Stimulated activated CD8-positive, alpha-beta memory T cell treated with anti-CD3 and anti-CD28 coated beads, Interleukin-15, amount 100 ng/mL, for 48 hours (primary cell): ENCODE measurements at regions not wholly inside any gene's neighbourhood (a gene's known extent, or its start where the extent isn't known, plus 50 kb on each side); places are given as distances from the start of the nearest gene placed in this dataset.

Experiments
- DNase-seq, 2 donors: peaks; one replicate each; pipeline ENCODE4 v3.0.0-alpha.2; 2020; ENCODE audit warnings: low read depth in 2 of 2

DNA sequence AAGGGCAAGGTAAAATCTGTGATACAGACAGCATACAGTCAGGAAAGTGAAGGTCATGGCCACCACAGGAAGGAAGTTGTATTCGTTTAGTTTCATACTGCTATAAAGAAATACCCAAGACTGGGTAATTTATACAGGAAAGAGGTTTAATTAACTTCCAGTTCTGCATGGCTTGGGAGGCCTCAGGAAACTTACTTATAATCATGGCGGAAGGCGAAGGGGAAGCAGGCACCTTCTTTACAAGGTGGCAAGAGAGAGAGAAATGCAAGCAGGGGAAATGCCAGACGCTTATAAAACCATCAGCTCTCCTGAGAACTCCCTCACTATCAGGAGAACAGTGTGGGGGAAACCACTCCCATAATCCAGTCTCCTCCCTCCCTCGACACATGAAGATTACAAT lies 353.7 kb upstream of the SEMA6D start:
- no peak for DNase-seq

DNA sequence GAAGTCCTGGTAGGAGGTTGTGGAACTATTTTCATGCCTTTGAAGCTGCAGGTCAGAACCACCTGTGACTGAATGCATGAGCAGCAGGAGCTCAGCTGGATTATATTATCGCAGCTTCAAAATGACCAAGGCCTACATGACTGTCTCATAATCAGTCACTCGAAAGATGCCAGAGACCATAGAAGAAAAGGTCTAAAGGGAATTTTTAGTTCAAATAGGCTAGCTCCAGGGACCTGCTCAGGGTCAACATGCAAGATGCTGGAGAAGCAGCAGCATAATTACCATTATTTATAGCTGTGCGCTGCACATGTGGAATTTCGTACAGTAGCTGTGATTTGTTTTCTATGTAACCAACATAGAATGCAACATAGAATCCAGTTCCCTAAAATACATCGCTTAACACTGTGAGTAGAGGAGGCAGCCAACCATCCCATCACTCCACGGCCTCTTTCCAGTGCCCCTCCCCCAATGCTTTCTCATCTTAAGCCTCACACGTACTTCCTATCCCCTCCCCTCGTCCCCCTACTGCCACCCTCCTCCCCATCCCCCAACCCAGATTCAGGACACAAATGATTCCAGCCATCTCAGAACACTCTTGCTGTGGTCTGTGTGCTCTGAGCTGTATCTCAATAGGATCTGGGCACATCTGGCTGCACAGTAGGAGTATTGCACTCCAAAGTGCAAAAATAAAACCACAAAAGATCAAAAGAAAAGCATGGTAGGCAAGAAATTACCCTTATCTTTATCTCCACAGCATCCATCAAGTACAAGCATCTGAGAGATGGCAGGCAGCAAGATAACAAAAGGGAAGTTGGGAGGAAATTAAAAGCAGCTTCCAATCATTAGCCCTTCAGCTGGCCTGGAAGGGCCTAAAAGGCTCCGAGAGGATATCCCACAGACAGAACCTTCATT lies 352.8 kb upstream of the SEMA6D start:
- DNase-seq, result no peak

DNA sequence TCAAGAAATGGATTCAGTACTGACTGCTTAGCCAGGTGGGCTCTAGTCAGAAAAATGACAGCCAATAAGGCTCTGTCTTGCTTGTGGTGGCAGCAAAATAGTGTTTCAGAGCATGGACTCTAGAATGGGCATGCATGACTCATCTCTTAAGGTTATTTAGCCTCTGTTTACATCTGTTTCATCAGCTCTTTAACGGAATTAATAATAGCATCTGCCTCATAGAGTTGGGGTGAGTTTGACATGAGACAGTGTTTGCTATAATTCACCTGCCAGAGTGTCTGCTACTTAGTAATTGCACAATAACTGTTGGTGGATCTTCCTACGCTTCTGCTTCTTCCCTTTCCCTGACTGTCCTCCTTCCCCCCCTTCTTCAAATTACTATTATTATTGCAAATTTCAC lies 350.4 kb upstream of the SEMA6D start:
- no peak for DNase-seq

DNA sequence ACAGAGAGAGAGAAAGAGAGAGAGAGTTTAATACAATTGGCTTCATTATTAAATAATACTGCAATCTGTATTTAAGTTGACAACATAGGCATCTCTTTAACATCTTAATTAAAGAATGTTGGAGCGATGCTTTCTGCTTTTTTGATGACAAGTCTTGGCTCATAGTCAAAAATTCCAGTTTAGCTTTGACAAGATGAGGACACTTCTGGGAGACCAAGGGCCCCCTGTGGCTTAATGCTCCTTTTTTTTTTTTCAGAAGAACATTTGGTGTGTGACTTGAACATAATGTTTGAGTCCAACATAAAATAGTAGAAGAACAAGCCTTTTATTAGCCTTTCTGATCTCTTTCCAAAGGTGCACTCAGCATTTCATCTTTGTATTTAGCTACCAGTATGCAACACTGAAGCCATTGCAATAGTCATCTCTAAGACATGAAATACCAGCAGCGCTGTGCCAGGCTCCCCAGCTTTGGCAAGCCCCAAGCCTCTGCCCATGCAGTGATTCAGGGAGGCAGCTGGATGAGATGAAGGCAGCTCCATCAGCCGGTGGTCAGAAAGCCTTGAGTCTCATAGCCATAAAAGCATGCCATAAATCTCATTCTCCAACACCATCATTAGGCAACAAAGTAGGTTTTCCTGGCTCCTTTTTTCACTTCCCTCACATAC lies 349.4 kb upstream of the SEMA6D start:
- DNase-seq, result no peak

DNA sequence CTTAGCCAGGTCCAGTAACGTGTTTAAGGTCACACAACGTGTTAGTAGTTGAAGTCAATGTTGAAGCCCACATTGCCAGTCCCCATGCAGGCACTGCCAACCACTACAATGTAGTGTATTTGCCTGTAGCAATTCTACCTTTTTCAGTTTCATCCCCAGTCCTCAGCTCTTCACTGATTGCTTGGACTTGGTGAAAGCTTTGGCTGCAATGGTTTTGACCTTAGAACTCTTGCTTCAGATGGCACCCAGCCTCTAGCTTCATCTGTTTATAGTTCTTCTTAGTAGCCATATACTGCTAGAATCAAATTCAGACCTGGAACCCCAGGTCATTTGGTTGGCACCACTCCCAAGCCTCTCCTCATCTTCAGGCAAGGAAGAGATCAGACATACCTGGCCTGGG lies 345.4 kb upstream of the SEMA6D start:
- DNase-seq, result no peak

DNA sequence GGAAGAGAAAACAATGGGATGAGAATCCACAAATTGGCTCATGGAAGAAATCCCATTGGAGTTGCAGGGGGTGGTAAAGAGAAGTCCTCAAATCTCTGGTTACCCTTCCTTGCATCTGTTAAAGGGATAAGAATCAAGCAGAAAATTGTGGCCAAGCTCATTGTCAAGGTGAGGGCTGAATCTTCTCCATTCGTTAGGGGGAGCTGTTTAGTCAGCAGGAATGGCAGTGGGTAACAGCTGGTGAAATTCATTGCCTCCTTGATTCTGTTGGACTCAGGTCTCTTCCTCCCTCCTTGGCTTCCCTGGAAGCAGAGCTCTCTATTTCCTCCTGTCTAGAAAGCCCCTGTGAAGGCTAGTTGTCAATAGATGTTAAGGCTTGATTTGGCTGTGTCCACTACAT lies 343.1 kb upstream of the SEMA6D start:
- DNase-seq, result no peak

DNA sequence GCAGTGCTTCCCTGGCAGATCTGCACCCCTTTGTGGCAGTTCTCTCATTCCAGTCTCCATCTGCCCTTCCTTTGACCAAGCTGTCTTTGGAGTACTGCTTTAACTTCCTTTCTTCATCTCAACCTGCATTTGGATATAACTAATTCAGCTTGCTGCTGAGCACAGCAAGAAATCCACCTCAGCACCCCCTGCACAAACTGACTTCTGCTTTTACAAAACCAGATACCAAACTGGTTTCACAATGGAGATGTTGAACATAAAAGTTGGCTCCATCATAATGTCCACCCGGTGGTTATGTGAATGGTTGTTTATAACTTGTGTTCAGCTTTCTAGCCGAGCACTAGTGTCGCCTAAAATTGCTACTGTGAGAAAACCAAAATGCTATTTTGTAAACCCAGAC lies 341.1 kb upstream of the SEMA6D start:
- DNase-seq, result no peak

DNA sequence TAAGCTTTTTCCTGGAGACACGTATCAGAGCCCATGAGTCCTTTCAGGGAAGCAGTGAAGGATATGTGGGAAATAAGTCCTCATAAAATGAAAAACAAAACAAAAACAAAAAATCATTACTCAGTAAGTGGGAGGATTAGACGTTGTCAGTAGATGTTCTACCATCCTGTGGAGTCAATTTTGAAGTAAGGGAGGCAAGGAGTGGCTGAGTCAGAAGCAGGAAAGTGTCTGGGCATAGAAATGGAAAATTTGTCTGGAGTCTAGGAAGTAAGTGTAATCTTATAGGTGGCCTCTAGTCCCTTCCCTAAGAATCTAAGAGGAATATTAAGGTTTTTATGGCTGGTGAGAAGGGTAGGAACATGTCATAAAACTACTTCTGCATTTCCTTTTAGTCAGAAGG lies 339.8 kb upstream of the SEMA6D start:
- DNase-seq, result no peak

DNA sequence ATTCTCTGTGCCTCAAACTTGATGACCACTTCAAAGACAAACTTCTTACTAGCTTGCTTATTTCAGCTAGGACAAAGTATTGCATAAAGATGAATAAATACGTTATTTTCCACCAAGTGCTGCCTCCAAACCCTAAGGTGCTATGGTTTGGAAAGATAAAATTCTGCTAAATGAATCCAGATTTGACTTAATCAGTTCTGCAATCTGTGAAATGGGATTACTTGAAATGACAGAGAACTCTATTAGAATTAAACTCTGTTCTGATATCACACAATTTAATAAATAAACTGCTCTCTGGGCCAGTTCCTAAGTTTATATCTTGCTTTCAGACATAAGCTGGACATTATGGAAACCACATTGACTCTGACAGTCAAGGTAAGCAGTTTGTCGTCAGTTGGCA lies 338.8 kb upstream of the SEMA6D start:
- no peak for DNase-seq

DNA sequence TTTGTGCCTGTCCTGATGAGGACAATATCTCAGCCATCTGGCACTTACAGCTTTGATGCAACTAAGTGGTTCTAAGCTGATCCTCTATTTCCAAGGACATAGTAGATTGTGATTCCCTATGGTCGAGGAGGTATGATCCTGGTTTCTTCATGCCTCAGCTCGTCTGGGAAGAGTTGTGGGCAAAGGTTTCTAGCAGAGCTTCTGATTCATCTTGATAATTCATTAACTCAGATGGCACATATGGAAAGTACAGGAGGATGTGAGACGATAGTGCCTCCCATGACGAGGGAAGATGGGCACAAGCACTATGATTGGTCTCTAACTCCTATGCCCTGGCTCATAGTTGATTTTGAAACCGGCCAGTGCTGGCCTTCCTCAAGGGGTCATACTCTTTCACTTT lies 334.2 kb upstream of the SEMA6D start:
- DNase-seq, result no peak

DNA sequence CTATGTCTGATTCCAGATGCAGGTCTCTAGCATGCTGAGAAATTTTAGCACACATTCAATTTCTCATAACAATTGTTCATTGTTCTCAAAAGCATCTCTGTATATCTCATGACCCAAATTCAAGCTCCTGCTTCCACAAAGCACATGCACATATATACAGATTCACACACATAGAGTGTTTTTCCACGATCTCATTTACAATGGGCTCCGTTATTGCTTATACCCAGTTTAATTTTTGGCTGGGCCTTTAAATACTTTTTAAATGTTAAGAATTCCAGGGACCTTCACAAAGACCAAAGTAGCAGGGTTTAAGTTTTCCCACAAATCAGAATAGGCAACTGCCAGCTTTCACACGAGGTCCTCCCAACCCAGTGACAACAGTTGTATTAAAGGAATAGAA lies 333.5 kb upstream of the SEMA6D start:
- DNase-seq, result no peak

DNA sequence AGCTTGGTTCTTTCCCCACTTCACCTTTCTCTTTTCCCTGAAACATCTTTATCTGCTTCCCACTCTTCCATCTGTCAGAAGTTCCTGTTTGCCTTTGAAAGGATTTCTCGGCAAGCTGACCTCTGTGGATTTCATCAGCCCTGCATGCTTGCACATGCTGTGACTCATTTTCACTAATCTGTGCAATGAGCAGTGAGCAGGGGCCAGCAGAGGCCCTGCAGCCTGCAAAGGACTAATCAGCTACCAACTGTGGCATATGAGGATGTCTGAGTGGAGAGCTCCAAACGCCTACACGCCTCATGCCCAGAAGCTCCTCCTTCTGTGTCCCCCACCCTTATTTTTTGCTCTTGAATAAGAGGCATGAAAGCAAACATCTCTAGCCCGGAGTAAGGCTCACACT lies 333.0 kb upstream of the SEMA6D start:
- DNase-seq, result no peak

DNA sequence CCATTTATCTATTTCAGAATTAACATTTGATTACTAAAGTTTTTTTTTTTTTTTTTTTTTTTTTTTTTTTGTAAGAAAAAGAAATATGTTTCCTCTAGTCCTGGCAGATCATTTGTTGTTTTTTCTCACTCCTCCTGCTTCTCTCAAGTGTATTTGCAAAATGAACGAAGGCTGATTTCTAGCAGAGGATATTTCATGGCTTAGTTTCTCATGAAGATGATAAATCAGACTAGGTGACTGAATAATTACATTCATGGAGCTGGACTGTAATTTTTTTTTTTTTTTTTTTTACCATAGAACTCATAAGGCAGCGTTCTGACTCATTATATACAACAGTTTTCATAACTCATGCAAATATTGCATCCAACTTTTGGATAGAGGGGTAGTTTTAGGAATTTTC lies 332.5 kb upstream of the SEMA6D start:
- DNase-seq, result no peak

DNA sequence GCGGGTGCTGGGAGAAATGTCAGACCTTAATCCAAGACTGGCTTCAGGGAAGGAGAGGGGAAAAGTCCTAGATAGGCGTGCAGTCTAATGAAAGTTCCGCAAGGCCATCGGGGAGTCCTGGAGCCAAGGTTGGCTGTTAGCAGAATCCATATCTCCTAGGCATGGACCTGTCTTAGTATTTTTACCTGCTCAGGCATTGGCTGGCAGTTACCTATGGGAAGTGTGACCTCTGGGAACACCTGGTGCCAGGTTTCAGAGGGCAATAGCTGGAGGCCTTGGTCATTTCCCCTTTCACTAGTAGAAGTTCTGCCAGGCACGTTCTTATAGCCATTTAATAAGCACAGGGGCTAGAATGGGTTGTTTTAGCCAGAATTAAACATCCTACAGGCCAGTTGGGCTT lies 330.8 kb upstream of the SEMA6D start:
- DNase-seq, result no peak

DNA sequence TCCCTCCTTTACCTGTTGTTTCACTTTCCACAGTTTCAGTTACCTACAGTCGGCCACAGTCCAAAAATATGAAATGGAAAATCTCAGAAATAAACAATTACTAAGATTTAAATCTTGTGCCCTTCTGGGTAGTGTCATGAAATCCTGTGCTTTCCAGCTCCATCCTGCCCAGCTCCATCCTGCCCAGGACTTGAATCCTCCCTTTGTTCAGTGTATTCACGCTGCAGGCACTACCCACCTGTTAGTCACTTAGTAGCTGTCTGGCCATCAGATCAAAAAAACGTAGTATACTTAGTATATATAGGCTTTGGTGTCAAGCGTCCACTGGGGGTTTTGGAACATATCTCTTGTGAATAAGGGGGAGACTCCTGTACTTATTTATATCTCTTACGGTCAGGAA lies 329.0 kb upstream of the SEMA6D start:
- DNase-seq, result no peak

DNA sequence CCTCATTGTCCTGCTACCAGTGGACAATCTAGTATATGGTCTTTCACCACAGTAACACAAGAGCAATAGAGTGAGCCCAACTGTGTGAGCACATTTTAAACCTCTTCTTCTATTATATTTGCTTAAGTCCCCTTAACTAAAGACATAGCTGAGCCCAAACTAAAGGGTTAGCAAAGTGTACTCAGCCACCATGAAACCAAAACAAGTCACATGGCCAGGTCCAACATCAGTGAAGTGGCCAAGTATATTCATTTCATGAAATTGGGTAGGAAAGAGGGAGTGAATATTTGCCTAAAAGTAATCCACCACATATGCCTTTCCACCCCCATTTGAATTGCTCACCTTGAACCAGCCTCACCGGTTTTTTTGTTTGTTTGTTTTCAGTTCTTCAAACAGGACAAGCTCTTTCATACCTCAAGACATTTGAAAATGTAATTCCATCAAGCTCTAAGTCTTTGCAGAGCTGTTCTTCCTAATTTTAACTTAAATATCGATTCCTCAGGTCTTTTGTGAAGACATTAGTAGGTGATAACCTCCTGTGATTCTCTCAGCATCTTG lies 327.0 kb upstream of the SEMA6D start:
- DNase-seq, result no peak

DNA sequence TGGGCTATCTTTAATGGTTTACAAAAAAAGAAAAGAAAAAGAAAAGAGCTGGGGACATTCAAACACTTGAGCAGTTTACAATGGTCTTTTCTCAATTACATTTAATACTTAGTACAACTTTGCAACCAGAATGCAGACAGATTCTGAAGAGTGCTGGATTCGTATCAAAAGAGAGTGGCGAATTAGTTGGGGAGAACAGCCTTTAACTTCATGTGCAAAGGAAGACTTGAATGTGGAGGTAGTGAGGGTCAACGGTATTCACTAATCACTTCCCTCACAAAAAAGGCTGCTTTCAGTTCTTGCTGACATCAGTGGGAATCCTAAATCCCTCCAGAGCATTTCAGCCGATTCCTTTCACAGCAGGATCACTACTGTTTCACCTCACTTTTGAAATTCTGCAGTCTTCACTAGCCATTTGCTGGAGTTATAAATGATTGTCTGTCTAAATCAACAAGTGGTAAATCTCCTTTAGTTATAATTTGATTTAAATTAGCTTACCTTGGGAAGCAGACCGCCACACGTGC lies 323.0 kb upstream of the SEMA6D start:
- no peak for DNase-seq

DNA sequence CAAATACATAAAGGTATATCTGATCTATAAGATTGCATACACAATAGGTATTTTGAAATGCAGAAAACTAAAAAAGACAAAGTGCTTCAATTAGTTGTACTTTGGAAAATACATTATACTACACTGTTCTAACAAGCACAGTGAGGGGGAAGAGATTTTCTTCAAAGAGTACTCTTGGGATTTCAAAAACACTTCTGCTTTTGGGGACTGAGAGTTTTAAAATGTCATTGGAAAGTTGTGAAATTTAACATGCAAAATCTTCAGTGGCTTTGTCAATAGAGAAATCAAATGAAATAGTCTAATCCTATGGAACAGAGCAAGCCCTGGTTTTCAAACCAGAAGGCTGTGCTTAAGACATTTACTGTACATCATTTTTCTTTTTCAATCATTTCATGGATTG lies 322.2 kb upstream of the SEMA6D start:
- no peak for DNase-seq

DNA sequence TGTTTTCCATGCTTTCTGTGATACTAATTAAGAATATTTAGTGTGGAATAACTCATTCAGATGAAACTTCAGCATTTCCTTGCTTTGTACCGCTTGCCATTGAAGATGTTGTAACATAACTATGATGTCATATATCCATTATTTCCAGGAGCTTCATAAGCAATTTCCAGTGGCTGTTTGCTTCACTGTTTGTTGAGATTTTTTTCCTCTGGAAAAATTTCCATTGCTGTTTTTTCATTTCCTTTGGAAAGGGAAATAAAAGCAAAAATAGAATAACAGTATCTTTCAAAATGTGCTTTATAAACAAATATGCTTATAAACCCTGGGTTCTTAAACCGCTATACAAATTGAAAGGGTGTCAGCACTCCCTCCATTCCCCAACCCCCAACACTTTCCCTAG lies 319.6 kb upstream of the SEMA6D start:
- DNase-seq, result no peak

DNA sequence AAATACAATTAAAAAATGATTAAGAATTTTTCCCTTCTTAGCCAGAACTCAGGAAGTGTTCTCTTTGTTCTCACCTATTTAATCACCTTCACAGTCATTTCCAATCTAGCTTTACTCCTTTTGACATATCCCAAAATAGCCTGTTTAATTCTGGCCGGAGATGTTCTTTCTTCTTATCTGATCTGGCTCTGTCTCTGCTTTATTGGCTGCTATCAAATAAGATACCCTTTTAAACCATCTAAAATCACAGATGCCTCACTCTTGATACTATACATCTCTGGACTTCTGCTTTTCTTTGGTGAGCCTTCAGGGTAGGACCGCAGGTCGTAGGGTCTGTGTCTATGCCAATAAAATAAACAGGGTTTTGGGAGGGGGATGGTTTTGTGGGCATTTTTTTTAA lies 319.2 kb upstream of the SEMA6D start:
- DNase-seq, result no peak

DNA sequence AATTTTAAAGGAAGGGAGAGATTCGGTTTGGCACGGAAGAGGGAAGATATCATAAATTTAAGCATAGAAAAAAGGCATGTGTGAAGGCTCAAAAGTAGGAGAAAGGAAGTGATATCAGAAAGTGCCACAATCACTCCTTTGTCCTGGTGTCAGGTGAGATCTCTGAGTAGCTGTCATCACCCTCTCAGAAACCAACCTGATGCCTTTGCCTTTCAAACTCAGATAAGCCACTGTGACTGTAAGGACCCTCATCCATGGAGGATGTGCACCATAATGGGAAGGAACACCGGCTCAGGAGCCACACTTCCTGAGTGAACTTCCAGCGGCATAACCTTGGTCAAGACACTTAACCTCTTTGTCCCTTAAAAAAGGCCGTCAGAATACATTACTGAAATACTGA lies 318.7 kb upstream of the SEMA6D start:
- DNase-seq, result no peak

DNA sequence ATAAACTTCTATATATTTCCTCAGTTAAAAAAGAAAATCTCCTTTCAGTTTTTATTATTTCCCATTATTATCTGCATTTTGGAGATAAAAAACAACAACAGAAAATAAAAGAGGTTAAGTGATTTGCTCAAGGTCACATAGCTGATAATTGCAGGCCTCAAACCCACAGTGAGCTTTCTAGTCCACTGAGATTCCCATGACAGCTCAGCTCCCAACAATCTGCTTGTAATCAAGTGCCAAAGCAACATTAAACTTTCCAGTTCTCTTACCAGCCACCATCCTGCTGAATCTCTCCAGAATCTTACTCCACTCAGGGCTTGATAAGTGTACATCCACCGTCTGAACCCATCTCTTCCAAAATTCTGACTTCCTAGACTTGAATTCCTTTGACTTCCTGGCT lies 318.2 kb upstream of the SEMA6D start:
- DNase-seq, result no peak

DNA sequence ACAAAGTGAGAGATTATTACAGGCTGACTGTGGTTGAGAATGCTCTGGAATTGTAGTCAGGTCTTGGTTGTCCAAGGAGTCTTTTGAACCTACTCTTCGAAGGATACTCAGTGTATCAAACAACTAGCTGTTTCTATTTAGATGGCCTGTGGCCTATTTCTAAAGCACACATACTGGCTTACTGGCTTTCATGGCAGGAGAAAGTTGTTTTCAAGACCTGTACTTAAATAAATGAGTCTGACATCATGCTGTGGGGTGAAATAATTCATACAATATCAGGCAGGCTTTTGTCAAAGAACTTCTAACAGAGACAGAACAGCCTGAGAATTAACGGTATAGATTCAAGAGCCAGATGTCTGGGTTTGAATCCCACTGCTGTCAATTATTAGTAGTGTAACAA lies 316.7 kb upstream of the SEMA6D start:
- DNase-seq, result no peak
